GM12865 (cell line): ENCODE measurements at regions not wholly inside any gene's neighbourhood (a gene's known extent, or its start where the extent isn't known, plus 50 kb on each side); places are given as distances from the start of the nearest gene placed in this dataset.

Source experiments
- DNase-seq: peaks from one replicate; pipeline ENCODE4 v3.0.0; 2010; ENCODE audit warnings: low read depth
- H3K4me3 ChIP-seq: 2 replicates; pipeline ENCODE4 v1.5.1; 2011; ENCODE audit warnings: mild to moderate bottlenecking, low read depth, low read length, control low read depth
- TF ChIP-seq, protein P1 (sequence below): IDR thresholded peaks from 2 replicates; pipeline ENCODE4 v1.5.1; 2011; ENCODE audit warnings: low read length, control low read depth, low read depth, inconsistent platforms; ENCODE audit not compliant: insufficient read depth; ENCODE audit errors: missing control alignments

DNA sequence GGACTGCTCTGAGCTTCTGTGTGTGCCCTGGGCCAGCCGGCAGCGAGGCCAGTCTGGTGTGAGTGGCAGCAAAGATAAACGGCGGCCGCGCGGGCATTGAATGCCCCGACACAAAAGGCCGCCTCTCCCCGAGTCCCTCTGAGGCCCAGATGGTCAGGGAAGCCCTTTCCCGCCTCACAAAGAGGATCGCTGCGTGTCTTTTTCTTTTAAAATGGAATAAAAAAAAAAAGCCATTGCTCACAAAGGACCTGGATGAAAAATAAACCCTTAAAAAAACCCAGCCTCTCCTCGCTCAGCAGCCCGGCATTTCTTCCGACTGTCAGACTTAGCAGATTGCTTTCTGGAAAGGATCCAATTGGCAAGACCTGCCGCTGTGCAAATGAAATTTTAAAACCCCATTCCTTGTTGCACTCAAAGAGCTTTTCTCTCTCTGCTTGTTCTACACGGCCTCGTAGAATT, 578.7 kb downstream of the BCOR start:
- DNase-seq: no peak
- H3K4me3 ChIP-seq: no peak overlapping the region
- TF ChIP-seq, protein P1, sequence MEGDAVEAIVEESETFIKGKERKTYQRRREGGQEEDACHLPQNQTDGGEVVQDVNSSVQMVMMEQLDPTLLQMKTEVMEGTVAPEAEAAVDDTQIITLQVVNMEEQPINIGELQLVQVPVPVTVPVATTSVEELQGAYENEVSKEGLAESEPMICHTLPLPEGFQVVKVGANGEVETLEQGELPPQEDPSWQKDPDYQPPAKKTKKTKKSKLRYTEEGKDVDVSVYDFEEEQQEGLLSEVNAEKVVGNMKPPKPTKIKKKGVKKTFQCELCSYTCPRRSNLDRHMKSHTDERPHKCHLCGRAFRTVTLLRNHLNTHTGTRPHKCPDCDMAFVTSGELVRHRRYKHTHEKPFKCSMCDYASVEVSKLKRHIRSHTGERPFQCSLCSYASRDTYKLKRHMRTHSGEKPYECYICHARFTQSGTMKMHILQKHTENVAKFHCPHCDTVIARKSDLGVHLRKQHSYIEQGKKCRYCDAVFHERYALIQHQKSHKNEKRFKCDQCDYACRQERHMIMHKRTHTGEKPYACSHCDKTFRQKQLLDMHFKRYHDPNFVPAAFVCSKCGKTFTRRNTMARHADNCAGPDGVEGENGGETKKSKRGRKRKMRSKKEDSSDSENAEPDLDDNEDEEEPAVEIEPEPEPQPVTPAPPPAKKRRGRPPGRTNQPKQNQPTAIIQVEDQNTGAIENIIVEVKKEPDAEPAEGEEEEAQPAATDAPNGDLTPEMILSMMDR: no peak

DNA sequence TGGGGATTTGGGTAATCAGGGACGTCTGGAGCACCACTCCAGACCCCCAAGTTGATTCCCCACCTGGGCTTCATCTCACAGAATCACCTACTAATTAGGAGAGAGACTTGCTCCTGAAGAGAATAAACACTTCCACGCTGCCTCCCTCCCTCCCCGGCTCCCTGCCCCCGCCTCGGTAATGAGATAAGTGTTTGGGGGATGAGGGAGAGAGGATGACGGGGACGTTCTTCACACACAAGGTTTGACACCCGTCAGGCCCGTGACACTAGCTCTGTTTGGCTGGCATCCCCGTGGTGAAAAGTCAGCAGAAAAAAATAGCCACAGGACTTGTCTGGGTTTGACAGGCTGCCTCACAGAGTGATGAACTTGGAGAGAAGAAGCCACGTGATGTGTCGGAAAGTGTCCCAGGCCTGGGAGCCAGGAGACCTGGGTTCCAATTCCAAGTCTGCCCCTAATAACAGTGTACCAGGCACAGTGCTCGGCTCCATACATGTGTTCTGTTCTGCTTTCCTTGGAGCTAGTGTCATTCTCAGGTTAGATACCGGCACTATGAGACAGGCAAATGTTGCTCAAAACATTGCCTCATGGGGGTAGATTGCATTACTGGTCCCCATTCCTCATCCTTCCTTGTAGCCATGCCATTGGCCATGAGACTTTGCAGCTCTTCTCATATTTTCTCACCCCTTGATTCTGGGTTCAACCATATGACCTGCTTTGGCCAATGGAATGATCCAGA, 578.0 kb downstream of the BCOR start:
- TF ChIP-seq, protein P1: no peak
- no peak overlapping the region for H3K4me3 ChIP-seq
- no peak for DNase-seq

DNA sequence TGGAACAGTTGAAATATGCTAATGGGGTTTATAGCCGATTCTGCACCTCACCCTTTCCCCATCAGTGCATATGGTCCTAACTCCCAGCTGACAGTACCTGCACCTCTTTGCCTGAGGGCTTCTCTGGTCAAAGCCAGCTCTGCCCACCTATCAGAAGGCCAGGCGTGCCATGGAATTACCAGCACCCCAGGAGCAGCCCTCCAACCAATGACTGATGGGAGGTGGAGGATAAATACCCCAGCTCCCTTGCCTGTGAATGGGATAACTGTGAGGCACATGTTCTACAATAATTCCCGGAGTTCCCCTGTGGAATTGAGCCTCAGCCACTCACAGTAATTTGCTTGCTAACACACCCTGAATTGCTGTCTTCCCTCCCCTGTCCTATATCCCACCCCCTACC, 572.0 kb downstream of the BCOR start:
- H3K4me3 ChIP-seq: no peak overlapping the region
- TF ChIP-seq, protein P1: no peak
- no peak for DNase-seq

DNA sequence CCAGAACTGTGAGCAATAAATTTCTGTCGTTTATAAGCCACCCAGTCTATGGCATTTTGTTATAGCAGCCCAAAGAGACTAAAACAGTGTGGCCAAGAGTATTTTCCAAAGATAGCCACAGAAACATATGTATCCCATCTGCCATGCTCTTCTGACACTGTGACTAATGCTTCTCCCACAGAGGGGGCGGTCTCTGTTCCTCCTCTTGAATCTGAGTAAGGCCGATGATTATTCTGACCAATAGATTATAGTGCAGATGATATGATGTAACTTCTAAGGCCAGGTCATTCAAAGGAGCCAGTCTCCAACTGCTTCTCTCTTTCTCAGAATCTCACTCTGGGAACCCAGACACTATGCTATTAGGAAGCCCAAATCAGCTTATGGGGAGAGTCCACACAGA, 570.7 kb downstream of the BCOR start:
- H3K4me3 ChIP-seq: no peak overlapping the region
- no peak for DNase-seq
- TF ChIP-seq, protein P1: no peak

DNA sequence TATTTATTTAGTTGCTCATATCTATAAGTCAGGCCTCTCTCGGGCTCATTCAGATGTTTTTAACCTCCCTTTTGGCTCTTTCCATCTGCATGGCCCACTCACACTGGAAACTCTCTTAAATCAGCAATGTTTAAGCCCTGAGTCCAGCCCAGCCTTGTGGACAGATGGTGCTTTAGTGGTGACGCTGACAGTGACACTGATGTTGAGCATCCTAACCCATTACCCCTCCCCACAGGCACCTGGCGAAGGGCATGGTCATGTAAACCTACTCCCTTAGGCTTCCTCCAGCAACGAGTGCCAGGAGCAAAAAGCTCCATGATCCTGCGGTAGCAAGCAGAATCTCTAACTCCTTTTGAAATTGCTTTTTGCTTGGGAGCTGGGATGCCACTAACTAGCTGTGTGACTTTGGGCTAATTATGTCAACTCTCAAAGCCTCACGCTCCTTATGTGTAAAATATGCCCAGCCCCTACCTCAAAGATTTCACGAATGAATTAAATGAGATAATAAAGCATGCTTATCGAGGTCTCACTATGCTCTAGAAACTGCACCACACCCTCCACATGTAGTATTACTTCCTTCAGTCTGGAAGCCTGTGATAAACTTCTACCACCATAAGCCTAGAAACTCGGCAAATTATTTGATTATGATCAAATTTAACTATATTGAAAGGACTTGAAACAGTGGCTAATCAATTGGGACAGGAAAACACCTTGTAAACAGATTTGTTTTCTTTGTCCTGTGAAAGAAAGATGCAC, 569.4 kb downstream of the BCOR start:
- TF ChIP-seq, protein P1: no peak
- no peak overlapping the region for H3K4me3 ChIP-seq
- no peak for DNase-seq

DNA sequence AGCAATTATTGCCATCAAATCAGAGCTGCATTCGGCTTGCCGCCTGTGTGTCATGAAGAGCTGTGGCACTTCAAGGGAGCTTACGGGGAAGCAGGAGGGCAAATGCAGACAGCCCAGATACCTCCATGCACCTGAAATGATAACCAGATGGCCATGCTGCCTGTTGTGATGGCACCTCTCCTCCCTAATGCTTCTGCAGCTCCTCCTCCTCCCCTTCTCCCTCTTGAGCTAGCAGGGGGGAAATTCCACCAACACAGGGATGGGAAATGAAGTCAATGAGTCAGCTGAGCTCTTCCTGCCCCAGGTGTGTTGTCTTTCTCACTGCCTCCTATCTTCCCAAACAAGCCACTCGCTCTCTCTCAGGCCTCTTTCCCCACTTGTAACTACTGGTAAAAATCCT, 565.0 kb downstream of the BCOR start:
- TF ChIP-seq, protein P1: no peak
- DNase-seq: no peak
- no peak overlapping the region for H3K4me3 ChIP-seq
